Astrocyte of the cerebellum (primary cell): ENCODE measurements at regions not wholly inside any gene's neighbourhood (a gene's known extent, or its start where the extent isn't known, plus 50 kb on each side); places are given as distances from the start of the nearest gene placed in this dataset.

ENCODE experiments used
- DNase-seq: peaks from one replicate; pipeline ENCODE4 v3.0.0-alpha.2; 2011; ENCODE audit warnings: low read depth
- H3K4me3 ChIP-seq: 2 replicates; pipeline ENCODE4 v1.5.1; 2011; ENCODE audit warnings: mild to moderate bottlenecking, low read depth, low read length, moderate library complexity
- in situ Hi-C: cut with HindIII; loops from 2 replicates; pipeline ENCODE4 v1.10.0; 2017; ENCODE audit warnings: low sequenced_read_pairs
- TF ChIP-seq, protein P1 (sequence below): IDR thresholded peaks from 2 replicates; pipeline ENCODE4 v1.5.1; 2012; ENCODE audit warnings: low read length, low read depth, moderate library complexity, mild to moderate bottlenecking; ENCODE audit errors: missing control alignments

DNA sequence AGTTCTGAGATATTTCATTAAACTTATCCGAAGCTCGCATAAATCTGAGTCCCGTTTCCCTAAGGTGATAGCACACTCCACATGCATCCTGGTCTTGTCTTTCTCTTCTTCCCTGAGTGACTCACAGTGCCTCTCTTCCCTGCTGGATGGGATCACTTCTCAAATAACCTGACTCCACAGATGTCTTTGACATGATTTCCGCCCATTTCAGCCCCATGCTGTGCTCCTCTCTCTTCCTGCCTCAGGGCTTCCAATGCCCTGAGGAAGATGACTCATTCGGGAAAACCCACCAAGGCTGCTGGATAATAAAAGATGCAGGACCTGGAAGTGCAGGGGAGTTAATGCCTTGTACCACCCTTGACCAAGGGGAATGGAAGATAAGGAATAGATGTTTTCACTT, 441.7 kb upstream of the SOX11 start:
- DNase-seq, result peak; percentile 31
- in situ Hi-C loops, result no loop called here
- H3K4me3 ChIP-seq, result no peak overlapping the region
- TF ChIP-seq, protein P1, sequence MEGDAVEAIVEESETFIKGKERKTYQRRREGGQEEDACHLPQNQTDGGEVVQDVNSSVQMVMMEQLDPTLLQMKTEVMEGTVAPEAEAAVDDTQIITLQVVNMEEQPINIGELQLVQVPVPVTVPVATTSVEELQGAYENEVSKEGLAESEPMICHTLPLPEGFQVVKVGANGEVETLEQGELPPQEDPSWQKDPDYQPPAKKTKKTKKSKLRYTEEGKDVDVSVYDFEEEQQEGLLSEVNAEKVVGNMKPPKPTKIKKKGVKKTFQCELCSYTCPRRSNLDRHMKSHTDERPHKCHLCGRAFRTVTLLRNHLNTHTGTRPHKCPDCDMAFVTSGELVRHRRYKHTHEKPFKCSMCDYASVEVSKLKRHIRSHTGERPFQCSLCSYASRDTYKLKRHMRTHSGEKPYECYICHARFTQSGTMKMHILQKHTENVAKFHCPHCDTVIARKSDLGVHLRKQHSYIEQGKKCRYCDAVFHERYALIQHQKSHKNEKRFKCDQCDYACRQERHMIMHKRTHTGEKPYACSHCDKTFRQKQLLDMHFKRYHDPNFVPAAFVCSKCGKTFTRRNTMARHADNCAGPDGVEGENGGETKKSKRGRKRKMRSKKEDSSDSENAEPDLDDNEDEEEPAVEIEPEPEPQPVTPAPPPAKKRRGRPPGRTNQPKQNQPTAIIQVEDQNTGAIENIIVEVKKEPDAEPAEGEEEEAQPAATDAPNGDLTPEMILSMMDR, result no peak

- TF ChIP-seq, protein P1, result no peak
- DNase-seq, result no peak
- H3K4me3 ChIP-seq, result no peak overlapping the region
- in situ Hi-C loops, result no loop called here
These were observed 438.9 kb upstream of the SOX11 start for GRCh38 chr2:5253263-5253662.

- DNase-seq, result no peak
- in situ Hi-C loops, result no loop called here
These were observed 437.3 kb upstream of the SOX11 start for GRCh38 chr2:5254791-5255332.

DNA sequence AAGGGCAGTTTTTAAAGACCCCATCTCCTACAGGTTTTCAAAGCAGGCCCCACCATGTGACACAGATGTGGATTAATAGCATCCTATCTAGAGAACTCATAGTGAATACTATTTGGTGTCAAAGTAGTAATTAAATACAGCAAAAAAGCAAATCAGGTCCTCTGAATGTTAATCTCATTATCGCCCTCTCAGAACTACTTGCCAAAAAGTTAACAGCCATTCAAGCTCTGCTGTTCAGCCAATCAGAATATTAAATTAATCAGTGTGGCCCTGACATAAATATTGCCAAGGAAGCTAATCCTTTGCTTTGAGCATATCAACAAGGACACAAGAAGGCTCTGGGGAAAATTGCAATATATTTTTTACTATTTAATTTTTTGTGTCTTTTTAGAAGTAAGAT, 428.9 kb upstream of the SOX11 start:
- in situ Hi-C loops, result no loop called here
- no peak overlapping the region for H3K4me3 ChIP-seq
- TF ChIP-seq, protein P1, result no peak
- no peak for DNase-seq

More at GRCh38 chr2:5254791-5255332, 437.3 kb upstream of the SOX11 start:
- TF ChIP-seq, protein P1, result no peak
- no peak overlapping the region for H3K4me3 ChIP-seq

GRCh38 chr2:5264361-5264760, 427.8 kb upstream of the SOX11 start:
- DNase-seq, result no peak
- no peak overlapping the region for H3K4me3 ChIP-seq

DNA sequence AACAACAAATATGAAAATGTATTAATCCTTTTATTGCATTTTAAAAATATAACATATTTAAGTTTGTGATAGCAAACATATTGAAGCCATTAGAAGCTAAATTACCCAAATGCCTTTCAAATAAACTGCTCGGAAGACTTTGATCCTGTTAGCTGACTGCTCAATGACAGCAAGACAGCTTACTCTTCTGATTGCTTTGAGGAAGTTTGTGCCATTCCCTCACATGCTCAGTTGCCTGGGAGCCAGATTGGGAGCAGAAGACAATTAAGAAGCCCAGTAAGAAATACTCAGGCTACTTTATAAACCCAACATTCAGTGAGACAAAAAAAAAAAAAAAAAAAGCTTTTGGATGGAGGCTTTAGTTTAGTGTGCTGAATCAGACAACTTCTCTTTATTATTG, 407.1 kb upstream of the SOX11 start:
- in situ Hi-C loops, result no loop called here
- TF ChIP-seq, protein P1, result no peak
- H3K4me3 ChIP-seq, result no peak overlapping the region
- no peak for DNase-seq

More at GRCh38 chr2:5264361-5264760, 427.8 kb upstream of the SOX11 start:
- TF ChIP-seq, protein P1, result no peak
- in situ Hi-C loops, result no loop called here
